Stimulated activated CD4-positive, alpha-beta T cell treated with anti-CD3 and anti-CD28 coated beads, Interleukin-4, amount 100 ng/mL, for 24 hours (primary cell): ENCODE measurements at regions not wholly inside any gene's neighbourhood (a gene's known extent, or its start where the extent isn't known, plus 50 kb on each side); places are given as distances from the start of the nearest gene placed in this dataset.
A peak's percentile ranks its signal among the peaks of the same experiment; 100 is the strongest.

Experiments
- DNase-seq: peaks from one replicate; pipeline ENCODE4 v3.0.0-alpha.2; 2020

- DNase-seq: no peak
These were observed 100.5 kb upstream of the MGAT5 start for GRCh38 chr2:134153294-134153880.

GRCh38 chr2:134154246-134154645, 99.6 kb upstream of the MGAT5 start:
- no peak for DNase-seq

GRCh38 chr2:134155134-134155533, 98.7 kb upstream of the MGAT5 start:
- no peak for DNase-seq

- DNase-seq: no peak
These were observed 95.6 kb upstream of the MGAT5 start for GRCh38 chr2:134158295-134158694.

GRCh38 chr2:134161170-134161547, 92.7 kb upstream of the MGAT5 start:
- DNase-seq: no peak

GRCh38 chr2:134163336-134163735, 90.5 kb upstream of the MGAT5 start:
- no peak for DNase-seq

GRCh38 chr2:134164306-134164705, 89.6 kb upstream of the MGAT5 start:
- DNase-seq: no peak

GRCh38 chr2:134167015-134167414, 86.9 kb upstream of the MGAT5 start:
- no peak for DNase-seq

- DNase-seq: peak; percentile 55
These were observed 84.1 kb upstream of the MGAT5 start for GRCh38 chr2:134169788-134170187.

GRCh38 chr2:134170294-134170693, 83.6 kb upstream of the MGAT5 start:
- DNase-seq: no peak

GRCh38 chr2:134170700-134171099, 83.2 kb upstream of the MGAT5 start:
- no peak for DNase-seq

- DNase-seq: no peak
These were observed 80.4 kb upstream of the MGAT5 start for GRCh38 chr2:134173338-134174016.

- DNase-seq: no peak
These were observed 79.2 kb upstream of the MGAT5 start for GRCh38 chr2:134174711-134175110.

- no peak for DNase-seq
These were observed 78.0 kb upstream of the MGAT5 start for GRCh38 chr2:134175834-134176233.

- DNase-seq: no peak
These were observed 76.4 kb upstream of the MGAT5 start for GRCh38 chr2:134177351-134177931.

GRCh38 chr2:134178138-134178877, 75.6 kb upstream of the MGAT5 start:
- DNase-seq: no peak

GRCh38 chr2:134181219-134181618, 72.7 kb upstream of the MGAT5 start:
- DNase-seq: peak; percentile 31

GRCh38 chr2:134183679-134184078, 70.2 kb upstream of the MGAT5 start:
- no peak for DNase-seq

GRCh38 chr2:134185639-134186038, 68.2 kb upstream of the MGAT5 start:
- DNase-seq: no peak

GRCh38 chr2:134189009-134189720, 64.7 kb upstream of the MGAT5 start:
- DNase-seq: no peak

- DNase-seq: no peak
These were observed 63.6 kb upstream of the MGAT5 start for GRCh38 chr2:134190062-134190806.

GRCh38 chr2:134190807-134191203, 63.1 kb upstream of the MGAT5 start:
- no peak for DNase-seq

- DNase-seq: no peak
These were observed 62.0 kb upstream of the MGAT5 start for GRCh38 chr2:134191835-134192234.
